HEK293 (cell line): ENCODE measurements at regions not wholly inside any gene's neighbourhood (a gene's known extent, or its start where the extent isn't known, plus 50 kb on each side); places are given as distances from the start of the nearest gene placed in this dataset.

ENCODE experiments used
- CTCF ChIP-seq: fragments of 450-650 bp; formaldehyde crosslinking; IDR thresholded peaks from 2 replicates; pipeline ENCODE4 v1.5.1; 2016; ENCODE audit warnings: missing biosample characterization, missing genetic modification characterization
- GFI1B ChIP-seq: fragments of 450-650 bp; formaldehyde crosslinking; IDR thresholded peaks from 2 replicates; pipeline ENCODE4 v1.5.1; 2016; ENCODE audit warnings: missing biosample characterization, missing genetic modification characterization
- PATZ1 ChIP-seq: fragments of 450-650 bp; formaldehyde crosslinking; IDR thresholded peaks from 2 replicates; pipeline ENCODE4 v1.5.1; 2016; ENCODE audit warnings: missing biosample characterization, missing genetic modification characterization
- REST ChIP-seq: fragments of 450-650 bp; formaldehyde crosslinking; IDR thresholded peaks from 2 replicates; pipeline ENCODE4 v1.5.1; 2016; ENCODE audit warnings: missing biosample characterization, missing genetic modification characterization
- ZBTB26 ChIP-seq: fragments of 450-650 bp; formaldehyde crosslinking; optimal IDR thresholded peaks from 2 replicates; pipeline ENCODE3; 2016; ENCODE audit warnings: missing biosample characterization, mild to moderate bottlenecking, missing genetic modification characterization
- ZNF544 ChIP-seq: fragments of 450-650 bp; formaldehyde crosslinking; IDR thresholded peaks from 2 replicates; pipeline ENCODE4 v1.5.0; 2017; ENCODE audit warnings: missing biosample characterization, missing genetic modification characterization

GRCh38 chr10:118102121-118102520 lies 55.4 kb upstream of the RAB11FIP2 start:
- TF ChIP-seq GFI1B (tag by site-specific recombination) = no peak
- TF ChIP-seq CTCF = no peak
- no peak for TF ChIP-seq ZNF544 (tag by site-specific recombination)
- TF ChIP-seq REST (tag by site-specific recombination) = no peak
- no peak for TF ChIP-seq PATZ1 (tag by site-specific recombination)
- TF ChIP-seq ZBTB26 = no peak
